CD4-positive, alpha-beta T cell (primary cell): ENCODE measurements at regions not wholly inside any gene's neighbourhood (a gene's known extent, or its start where the extent isn't known, plus 50 kb on each side); places are given as distances from the start of the nearest gene placed in this dataset.

ENCODE experiments used
- ATAC-seq: fragments of 200-7000 bp; cut with Tn5 transposase; one replicate; pipeline ENCODE4 v1.10.0; 2022; ENCODE audit warnings: mild to moderate bottlenecking; ENCODE audit not compliant: poor library complexity
- CTCF ChIA-PET: fragments of 350-600 bp; sonication (Branson Sonifier 250); formaldehyde crosslinking; loops from one replicate; lab custom pipeline; 2021; ENCODE audit warnings: antibody characterized with exemption, inconsistent platforms; lab: Charles Lee
- POLR2A ChIA-PET: fragments of 350-600 bp; sonication (Branson Sonifier 250); formaldehyde crosslinking; loops from one replicate; lab custom pipeline; 2021; ENCODE audit warnings: antibody characterized with exemption, inconsistent platforms; lab: Charles Lee
- DNase-seq, 14 experiments: peaks; one replicate each; pipeline ENCODE4 v3.0.0-alpha.2; 2013 to 2020; ENCODE audit warnings: mixed read lengths in 2 of 14
- H3K27ac ChIP-seq, 2 donors: one replicate each; pipeline versions ENCODE4 v1.5.1 to v1.7.0; 2013; ENCODE audit warnings: low read length in 2 of 2, low read depth in 1 of 2, mild to moderate bottlenecking in 1 of 2
- H3K27me3 ChIP-seq, 2 experiments: 1 replicate in 1 of 2; 2 replicates in 1 of 2; pipeline versions ENCODE4 v1.6.1 to v1.7.0; 2013; ENCODE audit warnings: low read length in 2 of 2, control low read depth in 1 of 2, mild to moderate bottlenecking in 1 of 2, moderate library complexity in 1 of 2; ENCODE audit not compliant: insufficient read depth in 2 of 2, control insufficient read depth in 1 of 2
- H3K36me3 ChIP-seq: one replicate; pipeline ENCODE4 v1.6.1; 2013; ENCODE audit warnings: low read length, control low read depth; ENCODE audit not compliant: insufficient read depth
- H3K4me1 ChIP-seq: one replicate; pipeline ENCODE4 v1.6.1; 2013; ENCODE audit warnings: low read length, control low read depth; ENCODE audit not compliant: insufficient read depth
- H3K4me3 ChIP-seq: one replicate; pipeline ENCODE4 v1.5.1; 2013; ENCODE audit warnings: mild to moderate bottlenecking, low read length, moderate library complexity
- H3K9me3 ChIP-seq, 2 experiments: 1 replicate in 1 of 2; 2 replicates in 1 of 2; pipeline versions ENCODE4 v1.6.1 to v1.7.0; 2013; ENCODE audit warnings: low read length in 2 of 2, mild to moderate bottlenecking in 2 of 2, control low read depth in 1 of 2, moderate library complexity in 1 of 2; ENCODE audit not compliant: control insufficient read depth in 1 of 2, insufficient read depth in 1 of 2
- H3K27ac Mint-ChIP-seq: one replicate; pipeline ENCODE4 v1.8.0; 2020; ENCODE audit warnings: mixed read lengths
- H3K27me3 Mint-ChIP-seq: one replicate; pipeline ENCODE4 v1.8.0; 2021; ENCODE audit warnings: mixed read lengths
- H3K36me3 Mint-ChIP-seq: one replicate; pipeline ENCODE4 v1.8.0; 2021; ENCODE audit warnings: low read depth, mixed read lengths
- H3K4me1 Mint-ChIP-seq: one replicate; pipeline ENCODE4 v1.8.0; 2021; ENCODE audit warnings: low read depth, mixed read lengths
- H3K4me3 Mint-ChIP-seq: one replicate; pipeline ENCODE4 v1.8.0; 2020; ENCODE audit warnings: mild to moderate bottlenecking, mixed read lengths
- H3K9me3 Mint-ChIP-seq: one replicate; pipeline ENCODE4 v1.8.0; 2020; ENCODE audit warnings: mixed read lengths
- CTCF ChIP-seq: fragments of 200-600 bp; IDR thresholded peaks from one replicate; pipeline ENCODE4 v1.8.0; 2022; ENCODE audit warnings: antibody characterized with exemption, mild to moderate bottlenecking
- intact Hi-C, 2 experiments: fragments of 100-400 bp; cut with DNase I in 1 of 2; cut with micrococcal nuclease in 1 of 2; formaldehyde crosslinking; loops; one replicate each; pipeline versions ENCODE4 v1.15.1 to v1.9.0; 2023 to 2025; cut with DNase I, micrococcal nuclease

- Histone ChIP-seq H3K4me3 (no peak overlapping the region), H3K27me3 (no peaks in the 10 kb centered on the region), H3K4me1 (no peaks in the 10 kb centered on the region), H3K9me3 (peaks cover 0 to 2% of the 10 kb centered on the region in 2 experiments), H3K27ac (no peak overlapping the region), H3K36me3 (no peaks in the 10 kb centered on the region)
- ATAC-seq (no peak), DNase-seq (no peak)
- Mint-ChIP-seq H3K27ac (no peak overlapping the region), H3K27me3 (no peaks in the 10 kb centered on the region), H3K4me1 (no peaks in the 10 kb centered on the region), H3K9me3 (no peaks in the 10 kb centered on the region), H3K4me3 (no peak overlapping the region), H3K36me3 (no peaks in the 10 kb centered on the region)
- TF ChIP-seq CTCF: no peak
- intact Hi-C loops: no loop called here
- ChIA-PET CTCF (no interaction called here), POLR2A (no interaction called here)
These were observed 303.3 kb upstream of the ATP10A start for GRCh38 chr15:26166429-26166828.

DNA sequence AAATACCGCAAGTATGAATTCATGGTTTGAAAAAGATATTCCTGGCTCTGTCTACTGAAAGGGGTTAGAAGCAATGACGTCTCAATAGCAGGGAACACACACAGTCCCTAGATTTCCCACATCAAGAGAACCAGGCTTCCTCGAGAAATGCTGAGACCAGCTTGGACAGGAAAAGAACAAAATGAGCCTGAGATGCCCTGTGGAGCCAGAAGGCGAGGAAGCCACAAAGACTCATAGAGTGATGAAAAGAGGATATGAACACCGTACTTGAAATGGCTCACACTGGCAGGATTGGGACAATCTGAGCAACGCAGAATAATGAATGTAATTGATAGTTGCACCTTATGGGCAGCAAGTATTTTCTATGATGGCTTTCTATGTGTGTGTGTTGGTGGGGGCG is 302.4 kb upstream of the ATP10A start:
- no peak for TF ChIP-seq CTCF
- Histone ChIP-seq H3K27ac (no peak overlapping the region), H3K4me1 (no peaks in the 10 kb centered on the region), H3K4me3 (no peak overlapping the region), H3K27me3 (no peaks in the 10 kb centered on the region), H3K9me3 (peaks cover 0 to 5% of the 10 kb centered on the region in 2 experiments), H3K36me3 (no peaks in the 10 kb centered on the region)
- no peak overlapping the region for H3K27ac Mint-ChIP-seq
- H3K36me3 Mint-ChIP-seq: no peaks in the 10 kb centered on the region
- no peak for ATAC-seq
- intact Hi-C loops: no loop called here
- no peak overlapping the region for H3K4me3 Mint-ChIP-seq
- no peaks in the 10 kb centered on the region for H3K4me1 Mint-ChIP-seq
- no peaks in the 10 kb centered on the region for H3K9me3 Mint-ChIP-seq
- H3K27me3 Mint-ChIP-seq: no peaks in the 10 kb centered on the region
- ChIA-PET CTCF (no interaction called here), POLR2A (no interaction called here)
- DNase-seq: no peak

- no peak overlapping the region for H3K4me3 Mint-ChIP-seq
- CTCF ChIA-PET: no interaction called here
- DNase-seq: no peak
- no peaks in the 10 kb centered on the region for H3K4me1 Mint-ChIP-seq
- no peak for ATAC-seq
- H3K9me3 ChIP-seq: peaks cover 0 to 10% of the 10 kb centered on the region in 2 experiments
- H3K9me3 Mint-ChIP-seq: no peaks in the 10 kb centered on the region
- no peaks in the 10 kb centered on the region for H3K36me3 ChIP-seq
- H3K27ac Mint-ChIP-seq: no peak overlapping the region
- H3K36me3 Mint-ChIP-seq: no peaks in the 10 kb centered on the region
- no peak for TF ChIP-seq CTCF
- intact Hi-C loops: no loop called here
- peaks cover 32% of the 10 kb centered on the region for H3K27me3 Mint-ChIP-seq
- H3K4me3 ChIP-seq: no peak overlapping the region
- POLR2A ChIA-PET: no interaction called here
- H3K27ac ChIP-seq: no peak overlapping the region
- no peaks in the 10 kb centered on the region for H3K4me1 ChIP-seq
- H3K27me3 ChIP-seq: peaks cover 0 to 5% of the 10 kb centered on the region in 2 experiments
These were observed 297.2 kb upstream of the ATP10A start for GRCh38 chr15:26160343-26160742.
